H1 (cell line): ENCODE measurements at regions not wholly inside any gene's neighbourhood (a gene's known extent, or its start where the extent isn't known, plus 50 kb on each side); places are given as distances from the start of the nearest gene placed in this dataset.

Source experiments
- CTCF ChIA-PET: fragments of 300-600 bp; sonication (Branson Sonifier 250); formaldehyde crosslinking; loops from one replicate; lab custom pipeline; 2021; ENCODE audit not compliant: partially characterized antibody; lab: Charles Lee
- POLR2A ChIA-PET: fragments of 300-600 bp; sonication (Branson Sonifier 250); formaldehyde crosslinking; loops from one replicate; lab custom pipeline; 2021; ENCODE audit warnings: inconsistent platforms; ENCODE audit not compliant: partially characterized antibody; lab: Charles Lee
- DNase-seq, 2 experiments: peaks; one replicate each; pipeline versions ENCODE4 v3.0.0 to v3.0.0-alpha.2; 2010 to 2022; ENCODE audit warnings: low spot score in 2 of 2, low read depth in 1 of 2, mixed read lengths in 1 of 2
- FAIRE-seq: peaks from 2 replicates; lab custom pipeline; 2011; peaks lifted over from hg19 to GRCh38; lab: Jason Lieb, UNC
- H2AFZ ChIP-seq: 2 replicates; pipeline ENCODE4 v1.8.1; 2012; ENCODE audit warnings: low read length, inconsistent platforms
- H2AK5ac ChIP-seq: 2 replicates; pipeline ENCODE4 v1.6.1; 2013; ENCODE audit warnings: low read depth, low read length
- H2BK120ac ChIP-seq: replicated peaks from 2 replicates; pipeline ENCODE3; 2013; ENCODE audit warnings: low read depth, low read length, inconsistent platforms
- H2BK12ac ChIP-seq: 2 replicates; pipeline ENCODE4 v1.6.1; 2013; ENCODE audit warnings: low read depth, low read length
- H2BK15ac ChIP-seq: 2 replicates; pipeline ENCODE4 v1.6.1; 2013; ENCODE audit warnings: low read length
- H2BK20ac ChIP-seq: 2 replicates; pipeline ENCODE4 v1.6.1; 2013; ENCODE audit warnings: low read length
- H2BK5ac ChIP-seq: 2 replicates; pipeline ENCODE4 v1.6.1; 2013; ENCODE audit warnings: low read depth, low read length
- H3K14ac ChIP-seq: 2 replicates; pipeline ENCODE4 v1.6.1; 2013; ENCODE audit warnings: inconsistent platforms; ENCODE audit not compliant: insufficient read length
- H3K18ac ChIP-seq: 2 replicates; pipeline ENCODE4 v1.6.1; 2013; ENCODE audit warnings: low read length; ENCODE audit errors: extremely low read depth
- H3K23ac ChIP-seq: 2 replicates; pipeline ENCODE4 v1.6.1; 2013; ENCODE audit warnings: inconsistent platforms; ENCODE audit not compliant: insufficient read length
- H3K23me2 ChIP-seq: 2 replicates; pipeline ENCODE4 v1.6.1; 2013; ENCODE audit warnings: low read depth, low read length
- H3K27ac ChIP-seq: 2 replicates; pipeline ENCODE4 v1.6.1; 2011; ENCODE audit warnings: low read depth, low read length, inconsistent platforms
- H3K27me3 ChIP-seq, 4 experiments: replicated peaks in 1 of 4; 1 replicate in 1 of 4; 2 replicates in 3 of 4; pipeline versions ENCODE4 v1.6.1 to v1.8.1; 2011 to 2013; ENCODE audit warnings: low read length in 3 of 4, mild to moderate bottlenecking in 3 of 4, inconsistent platforms in 2 of 4, mixed read lengths in 2 of 4, moderate library complexity in 1 of 4; ENCODE audit not compliant: control insufficient read depth in 3 of 4, insufficient read depth in 3 of 4; ENCODE audit errors: extremely low read depth in 1 of 4
- H3K36me3 ChIP-seq, 4 experiments: 2 replicates each; pipeline versions ENCODE4 v1.6.1 to v1.8.1; 2011 to 2013; ENCODE audit warnings: mild to moderate bottlenecking in 4 of 4, low read length in 3 of 4, moderate library complexity in 2 of 4, control low read depth in 1 of 4, inconsistent platforms in 1 of 4; ENCODE audit not compliant: insufficient read depth in 4 of 4, control insufficient read depth in 2 of 4
- H3K4ac ChIP-seq: replicated peaks from 2 replicates; pipeline ENCODE3; 2013; ENCODE audit warnings: low read length, low read depth, mixed read lengths, inconsistent platforms; ENCODE audit not compliant: insufficient read length
- H3K4me1 ChIP-seq, 4 experiments: replicated peaks in 1 of 4; 1 replicate in 1 of 4; 2 replicates in 3 of 4; pipeline versions ENCODE4 v1.6.1 to v1.8.1; 2011 to 2013; ENCODE audit warnings: low read length in 3 of 4, inconsistent platforms in 2 of 4, mixed read lengths in 1 of 4; ENCODE audit not compliant: insufficient read depth in 4 of 4, control insufficient read depth in 3 of 4
- H3K4me2 ChIP-seq, 2 experiments: 2 replicates each; pipeline versions ENCODE4 v1.6.1 to v1.8.1; 2011 to 2013; ENCODE audit warnings: low read depth in 2 of 2, low read length in 2 of 2, control low read depth in 1 of 2, inconsistent platforms in 1 of 2, mild to moderate bottlenecking in 1 of 2; ENCODE audit not compliant: insufficient read depth in 1 of 2
- H3K4me3 ChIP-seq, 4 experiments: fragments of 200-600, 300-600 bp in 1 of 4; sonication (generic), shearing (Covaris generic), sonication (Bioruptor Twin) in 1 of 4; 2 replicates each; pipeline versions ENCODE4 v1.5.1 to v1.8.1; 2011 to 2016; ENCODE audit warnings: low read length in 4 of 4, low read depth in 3 of 4, control low read depth in 2 of 4, inconsistent platforms in 2 of 4, mild to moderate bottlenecking in 2 of 4, mixed read lengths in 1 of 4, moderate library complexity in 1 of 4; ENCODE audit not compliant: insufficient read depth in 2 of 4; ENCODE audit errors: extremely low read depth in 1 of 4
- H3K56ac ChIP-seq: replicated peaks from 2 replicates; pipeline ENCODE3; 2013; ENCODE audit warnings: low read depth, mild to moderate bottlenecking, mixed read lengths, low read length, inconsistent platforms; ENCODE audit not compliant: insufficient read length
- H3K79me1 ChIP-seq: 2 replicates; pipeline ENCODE4 v1.6.1; 2013; ENCODE audit warnings: low read depth, low read length, control low read depth
- H3K79me2 ChIP-seq, 2 experiments: 2 replicates each; pipeline versions ENCODE4 v1.6.1 to v1.8.1; 2012 to 2013; ENCODE audit warnings: low read length in 2 of 2, mild to moderate bottlenecking in 2 of 2, inconsistent platforms in 1 of 2; ENCODE audit not compliant: insufficient read depth in 2 of 2, control insufficient read depth in 1 of 2
- H3K9ac ChIP-seq, 4 experiments: replicated peaks in 1 of 4; 1 replicate in 1 of 4; 2 replicates in 3 of 4; pipeline versions ENCODE4 v1.6.1 to v1.8.1; 2011 to 2013; ENCODE audit warnings: low read depth in 3 of 4, low read length in 3 of 4, control low read depth in 2 of 4, mild to moderate bottlenecking in 2 of 4, moderate library complexity in 2 of 4, inconsistent platforms in 1 of 4; ENCODE audit errors: extremely low read depth in 1 of 4
- H3K9me3 ChIP-seq, 2 experiments: 2 replicates each; pipeline versions ENCODE4 v1.6.1 to v1.8.1; 2012 to 2013; ENCODE audit warnings: mild to moderate bottlenecking in 2 of 2, moderate library complexity in 2 of 2, control low read depth in 1 of 2, inconsistent platforms in 1 of 2, low read depth in 1 of 2, low read length in 1 of 2, mixed read lengths in 1 of 2; ENCODE audit not compliant: insufficient read depth in 2 of 2
- H4K20me1 ChIP-seq, 2 experiments: replicated peaks in 1 of 2; 2 replicates each; pipeline versions ENCODE3 to v1.8.1; 2011 to 2013; ENCODE audit warnings: inconsistent platforms in 2 of 2, low read length in 2 of 2, mild to moderate bottlenecking in 1 of 2; ENCODE audit not compliant: insufficient read depth in 2 of 2, control insufficient read depth in 1 of 2
- H4K5ac ChIP-seq: 2 replicates; pipeline ENCODE4 v1.6.1; 2013; ENCODE audit warnings: low read length, low read depth, mixed read lengths, inconsistent platforms; ENCODE audit not compliant: insufficient read length
- H4K8ac ChIP-seq: 2 replicates; pipeline ENCODE4 v1.8.0; 2013; ENCODE audit warnings: mild to moderate bottlenecking, moderate library complexity, low read length, inconsistent platforms; ENCODE audit not compliant: insufficient read depth; ENCODE audit errors: extremely low read depth
- H4K91ac ChIP-seq: replicated peaks from 2 replicates; pipeline ENCODE3; 2013; ENCODE audit warnings: low read length, mixed read lengths, inconsistent platforms; ENCODE audit not compliant: insufficient read length
- CEBPB ChIP-seq: IDR thresholded peaks from 2 replicates; pipeline ENCODE4 v1.6.1; 2012; ENCODE audit warnings: low read depth, low read length
- CREB1 ChIP-seq: IDR thresholded peaks from 2 replicates; pipeline ENCODE4 v1.6.1; 2012; ENCODE audit warnings: inconsistent platforms
- EZH2 ChIP-seq: fragments of 200-600 bp; sonication (generic); IDR thresholded peaks from 2 replicates; pipeline ENCODE4 v1.7.1; 2012; ENCODE audit warnings: low read depth, mild to moderate bottlenecking, moderate library complexity, low read length, inconsistent platforms; ENCODE audit not compliant: severe bottlenecking
- GTF2F1 ChIP-seq: IDR thresholded peaks from 2 replicates; pipeline ENCODE4 v1.6.1; 2012; ENCODE audit warnings: low read depth, low read length, improper control_type of control experiment, borderline replicate concordance
- NANOG ChIP-seq: IDR thresholded peaks from 2 replicates; pipeline ENCODE4 v1.6.1; 2011; ENCODE audit warnings: low read length, low read depth, mild to moderate bottlenecking, inconsistent platforms; ENCODE audit not compliant: insufficient read depth, poor library complexity, severe bottlenecking
- POLR2A ChIP-seq, 2 experiments: IDR thresholded peaks; 1 replicate in 1 of 2; 2 replicates in 1 of 2; pipeline ENCODE4 v1.6.1; 2011; ENCODE audit warnings: low read depth in 2 of 2, low read length in 2 of 2, mild to moderate bottlenecking in 2 of 2; ENCODE audit errors: control extremely low read depth in 1 of 2
- POLR2AphosphoS5 ChIP-seq: IDR thresholded peaks from 2 replicates; pipeline ENCODE4 v1.6.1; 2011; ENCODE audit warnings: low read depth, low read length
- RBBP5 ChIP-seq: IDR thresholded peaks from 2 replicates; pipeline ENCODE4 v1.7.1; 2012; ENCODE audit warnings: low read depth, mild to moderate bottlenecking, inconsistent platforms, low read length, moderate library complexity, borderline replicate concordance
- RXRA ChIP-seq: IDR thresholded peaks from 2 replicates; pipeline ENCODE4 v1.6.1; 2011; ENCODE audit warnings: low read depth, mild to moderate bottlenecking, low read length, moderate library complexity; ENCODE audit not compliant: insufficient read depth
- SP1 ChIP-seq: IDR thresholded peaks from 2 replicates; pipeline ENCODE4 v1.6.1; 2011; ENCODE audit warnings: low read depth, low read length
- SP2 ChIP-seq: IDR thresholded peaks from 2 replicates; pipeline ENCODE4 v1.6.1; 2012; ENCODE audit warnings: mild to moderate bottlenecking, low read length, inconsistent platforms
- SP4 ChIP-seq: IDR thresholded peaks from 2 replicates; pipeline ENCODE4 v1.6.1; 2012; ENCODE audit warnings: low read length, inconsistent platforms
- WGBS, 2 experiments: shearing (Covaris generic) in 1 of 2; methylation state at CpG; one replicate each; pipeline versions ENCODE4 v1.1.6 to v1.1.7; 2013 to 2015; ENCODE audit warnings: low lambda C conversion rate in 2 of 2, mixed read lengths in 2 of 2, inconsistent platforms in 1 of 2, low coverage in 1 of 2, missing lambda C conversion rate in 1 of 2; ENCODE audit not compliant: insufficient replicate concordance in 2 of 2, insufficient coverage in 1 of 2, insufficient read length in 1 of 2; ENCODE audit errors: extremely low coverage in 1 of 2, missing lambda C conversion rate in 1 of 2; 5-methylcytosine and 5-hydroxymethylcytosine counted together

GRCh38 chr18:21998486-21998885 lies 170.9 kb upstream of the GATA6 start:
- no peaks in the 10 kb centered on the region for H3K4me1 ChIP-seq
- CTCF ChIA-PET, result interaction anchor here (0.6 to 4.2 kb wide), 31 partner anchors 8 to 726 kb away, joined by 3 to 29 read pairs (median 5); no protein-coding TSS in a partner anchor
- H3K36me3 ChIP-seq, result no peaks in the 10 kb centered on the region
- H2AFZ ChIP-seq, result no peak overlapping the region
- no peaks in the 10 kb centered on the region; the same call in 1 of the 2 replicates for H3K23me2 ChIP-seq
- H2BK120ac ChIP-seq, result no peak overlapping the region
- H3K4ac ChIP-seq, result no peak overlapping the region
- FAIRE-seq, result no peak
- H2BK20ac ChIP-seq, result no peak overlapping the region
- H2AK5ac ChIP-seq, result no peak overlapping the region
- H2BK12ac ChIP-seq, result no peak overlapping the region
- no peak overlapping the region for H3K18ac ChIP-seq
- WGBS, 2 experiments, result 83% methylated on average over 9 of the region's 9 CpGs; no CpG with 5 or more reads in 1 of the 2 experiments
- H3K79me2 ChIP-seq, result no peaks in the 10 kb centered on the region
- TF ChIP-seq SP1, result no peak
- TF ChIP-seq GTF2F1, result no peak
- no peak for TF ChIP-seq CEBPB
- no peak for TF ChIP-seq POLR2A (IDR thresholded peaks at IDR 0.05; ENCODE audit: control extremely low read depth in 1 of 2, low read depth in 2 of 2, low read length in 2 of 2)
- no peak for TF ChIP-seq RBBP5
- TF ChIP-seq SP2, result no peak
- no peak for TF ChIP-seq RXRA
- no peak for TF ChIP-seq NANOG
- TF ChIP-seq EZH2, result no peak
- TF ChIP-seq SP4, result no peak
- no peak for TF ChIP-seq CREB1
- no peak for TF ChIP-seq POLR2AphosphoS5
- no peak overlapping the region for H4K91ac ChIP-seq
- no peaks in the 10 kb centered on the region for H3K79me1 ChIP-seq
- H4K8ac ChIP-seq, result no peak overlapping the region
- H3K23ac ChIP-seq, result no peak overlapping the region
- H4K5ac ChIP-seq, result no peak overlapping the region
- POLR2A ChIA-PET, result no interaction called here
- no peaks in the 10 kb centered on the region; a peak in 2 of 7 replicates for H3K27me3 ChIP-seq
- H4K20me1 ChIP-seq, result no peaks in the 10 kb centered on the region
- no peak overlapping the region for H2BK15ac ChIP-seq
- H3K27ac ChIP-seq, result no peak overlapping the region
- H3K4me2 ChIP-seq, result no peak overlapping the region
- no peak overlapping the region for H3K56ac ChIP-seq
- H3K9ac ChIP-seq, result no peak overlapping the region
- no peaks in the 10 kb centered on the region for H3K9me3 ChIP-seq
- no peak for DNase-seq
- H2BK5ac ChIP-seq, result no peak overlapping the region
- H3K14ac ChIP-seq, result no peak overlapping the region
- H3K4me3 ChIP-seq, result no peak overlapping the region
